ENCODE measurements at regions not wholly inside any gene's neighbourhood (a gene's known extent, or its start where the extent isn't known, plus 50 kb on each side); places are given as distances from the start of the nearest gene placed in this dataset.
A peak's percentile ranks its signal among the peaks of the same experiment; 100 is the strongest.

- DNase-seq (ENCODE audit: low read depth in 4 of 4, low spot score in 3 of 4): no peak
Observed at GRCh38 chr6:94127716-94128115, 708.4 kb upstream of the EPHA7 start.

GRCh38 chr6:94124333-94124732 is 705.0 kb upstream of the EPHA7 start:
- DNase-seq (ENCODE audit: low read depth in 4 of 4, low spot score in 3 of 4): no peak

DNA sequence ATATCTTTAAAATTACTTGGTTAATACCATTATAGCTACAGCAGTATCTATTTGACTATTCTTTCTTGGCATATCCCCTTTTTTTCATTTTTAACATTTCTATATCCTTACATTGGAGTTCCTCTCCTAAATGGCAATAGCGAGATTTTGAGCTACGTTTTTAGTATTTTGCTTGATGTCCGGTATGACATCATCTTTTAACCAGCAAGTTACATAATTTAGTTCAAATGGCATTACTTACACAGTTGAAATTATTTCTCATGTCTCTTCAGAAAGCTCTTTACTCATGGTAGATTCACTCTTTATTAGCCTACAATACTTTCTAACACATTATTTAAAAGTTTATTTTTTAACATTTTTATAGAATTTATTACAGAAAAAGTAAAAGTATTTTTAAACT is 701.7 kb upstream of the EPHA7 start:
- no peak for DNase-seq (ENCODE audit: low read depth in 4 of 4, low spot score in 3 of 4)

DNA sequence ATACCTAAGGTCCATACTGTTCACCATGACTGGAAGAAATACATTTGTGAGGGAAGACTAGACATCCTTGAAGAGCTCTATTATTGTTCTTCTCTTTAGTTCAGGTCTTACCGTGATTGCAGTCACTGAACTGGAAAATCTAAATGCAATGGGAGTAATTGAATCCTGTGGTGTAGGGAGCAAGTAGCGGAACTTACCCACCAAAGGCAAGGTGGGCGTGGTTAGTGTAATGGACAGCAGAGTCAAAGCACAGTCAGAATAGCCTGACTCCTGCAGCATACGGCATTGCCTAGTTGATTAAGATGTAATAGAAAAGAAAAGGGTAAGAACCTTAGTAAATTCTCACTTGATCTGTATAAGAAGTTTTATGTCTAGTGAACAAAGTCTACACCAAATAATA is 679.7 kb upstream of the EPHA7 start:
- DNase-seq (ENCODE audit: low read depth in 4 of 4, low spot score in 3 of 4): no peak

DNA sequence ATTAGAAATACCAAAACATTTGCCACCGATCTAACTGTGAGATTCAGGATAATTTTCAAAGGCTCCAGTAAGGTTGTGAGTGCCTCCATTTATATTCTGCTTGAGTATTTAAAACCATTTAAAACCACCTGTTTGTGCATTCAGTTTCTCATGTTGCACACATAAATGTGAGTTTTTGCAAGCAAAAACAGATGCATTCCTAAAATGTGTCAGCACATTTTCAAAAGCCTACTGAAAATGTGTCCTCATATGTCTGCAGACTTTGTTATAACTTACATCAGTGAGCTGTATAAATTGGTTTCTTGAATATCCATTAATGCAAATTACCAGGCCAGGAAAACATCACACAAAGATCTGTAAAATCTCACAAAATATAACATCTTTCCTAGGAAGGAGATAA is 676.6 kb upstream of the EPHA7 start:
- no peak for DNase-seq (ENCODE audit: low read depth in 4 of 4, low spot score in 3 of 4)

- DNase-seq (ENCODE audit: low read depth in 4 of 4, low spot score in 3 of 4): no peak
Observed at GRCh38 chr6:94089941-94090340, 670.6 kb upstream of the EPHA7 start.

DNA sequence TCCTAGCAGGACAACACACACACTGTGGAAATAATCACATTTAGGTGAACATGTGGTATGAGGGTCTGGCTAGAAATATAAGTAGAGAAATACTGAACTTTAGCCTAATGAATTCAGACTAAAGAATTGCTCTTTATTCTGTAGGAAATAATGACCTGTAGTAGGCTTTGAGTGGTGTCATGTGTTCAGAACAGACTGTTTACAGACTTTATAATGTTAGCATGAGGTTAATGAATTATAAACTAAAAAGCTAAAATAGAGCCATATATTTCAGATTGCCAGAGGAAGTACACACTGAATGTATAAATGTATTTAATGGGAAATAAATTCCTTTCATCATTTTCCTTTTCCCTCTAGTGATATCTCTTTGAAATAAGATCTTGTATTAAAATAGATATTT is 669.5 kb upstream of the EPHA7 start:
- no peak for DNase-seq (ENCODE audit: low read depth in 4 of 4, low spot score in 3 of 4)

GRCh38 chr6:94074764-94075163 is 655.4 kb upstream of the EPHA7 start:
- no peak for DNase-seq (ENCODE audit: low read depth in 4 of 4, low spot score in 3 of 4)

DNA sequence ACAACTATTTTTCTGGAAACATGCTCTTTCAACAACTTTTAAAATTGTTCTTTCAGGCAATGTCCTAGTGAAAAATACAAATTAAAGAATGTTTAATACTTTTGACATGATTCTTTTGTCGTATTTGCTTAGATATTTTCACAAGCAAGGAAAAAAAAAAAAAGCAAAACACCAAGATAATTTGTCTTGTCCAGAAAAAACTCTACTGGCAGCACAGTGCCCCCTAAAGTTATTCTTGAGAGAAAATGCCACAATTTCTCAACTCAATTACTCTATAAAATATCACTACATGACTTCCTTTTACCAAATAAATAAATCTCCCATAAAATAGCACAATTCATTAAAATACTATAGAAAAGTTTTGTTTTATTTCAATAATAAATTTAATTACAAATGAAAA is 652.5 kb upstream of the EPHA7 start:
- no peak for DNase-seq (ENCODE audit: low read depth in 4 of 4, low spot score in 3 of 4)

GRCh38 chr6:94065707-94066337 is 646.5 kb upstream of the EPHA7 start:
- no peak for DNase-seq (ENCODE audit: low read depth in 4 of 4, low spot score in 3 of 4)

- DNase-seq (ENCODE audit: low read depth in 4 of 4, low spot score in 3 of 4): peak in 1 of 4 donors; percentile 26
Observed at GRCh38 chr6:94052749-94053148, 633.4 kb upstream of the EPHA7 start.

- DNase-seq (ENCODE audit: low read depth in 4 of 4, low spot score in 3 of 4): no peak
Observed at GRCh38 chr6:94050515-94050914, 631.2 kb upstream of the EPHA7 start.

GRCh38 chr6:94049001-94049400 is 629.6 kb upstream of the EPHA7 start:
- no peak for DNase-seq (ENCODE audit: low read depth in 4 of 4, low spot score in 3 of 4)

DNA sequence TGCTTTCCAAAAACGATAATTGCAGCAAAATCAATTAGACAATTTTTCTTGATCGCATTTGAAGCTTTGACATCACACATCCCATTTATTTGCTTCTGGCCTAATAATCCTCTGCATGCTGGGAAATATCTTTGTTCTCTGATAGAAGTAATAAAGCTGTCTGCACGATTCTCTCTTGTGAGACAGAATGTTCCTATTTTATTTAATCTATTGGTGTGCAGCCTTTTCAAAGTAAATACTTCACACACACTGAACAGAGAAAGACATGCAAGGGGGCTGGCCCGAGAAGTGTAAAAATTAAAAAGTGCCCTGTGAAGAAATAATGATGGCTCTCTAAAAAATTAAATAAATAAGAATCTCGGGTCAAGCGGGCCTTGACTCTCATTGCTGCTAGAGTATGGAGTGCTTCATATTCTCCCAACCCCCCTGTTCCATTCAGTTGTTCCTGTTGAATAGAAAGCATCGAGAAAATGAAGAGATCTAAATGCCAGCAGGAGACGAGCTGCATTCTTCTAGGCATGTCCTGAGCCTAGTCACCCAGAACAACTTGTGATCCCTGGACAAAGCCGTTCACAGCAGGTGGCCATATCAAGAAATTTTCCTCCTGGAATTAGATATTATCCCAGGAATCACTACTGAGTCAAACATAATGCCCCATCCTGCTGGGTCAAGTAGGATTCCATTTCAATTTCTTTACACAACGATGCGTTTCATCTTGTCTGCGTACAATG is 625.9 kb upstream of the EPHA7 start:
- no peak for DNase-seq (ENCODE audit: low read depth in 4 of 4, low spot score in 3 of 4)

- DNase-seq (ENCODE audit: low read depth in 4 of 4, low spot score in 3 of 4): no peak
Observed at GRCh38 chr6:94041945-94042709, 622.8 kb upstream of the EPHA7 start.

DNA sequence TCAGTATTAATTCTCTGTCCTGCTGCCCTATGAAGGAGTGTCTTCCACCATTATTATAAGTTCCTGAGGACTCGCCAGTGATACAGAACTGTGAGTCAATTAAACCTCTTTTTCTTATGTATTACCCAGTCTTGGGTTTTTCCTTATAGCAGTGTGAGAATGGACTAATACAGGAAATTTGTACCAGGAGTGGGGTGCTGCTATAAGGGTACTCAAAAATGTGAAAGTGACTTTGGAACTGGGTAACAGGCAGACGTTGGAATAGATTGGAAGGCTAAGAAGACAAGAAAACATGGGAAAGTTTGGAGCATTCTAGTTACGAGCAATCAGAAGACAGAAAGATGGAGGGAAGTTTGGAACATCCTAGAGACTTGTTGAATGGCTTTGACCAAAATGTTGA is 616.7 kb upstream of the EPHA7 start:
- DNase-seq (ENCODE audit: low read depth in 4 of 4, low spot score in 3 of 4): no peak

- DNase-seq (ENCODE audit: low read depth in 4 of 4, low spot score in 3 of 4): no peak
Observed at GRCh38 chr6:94027374-94027773, 608.0 kb upstream of the EPHA7 start.

- no peak for DNase-seq (ENCODE audit: low read depth in 4 of 4, low spot score in 3 of 4)
Observed at GRCh38 chr6:94026575-94026974, 607.2 kb upstream of the EPHA7 start.

DNA sequence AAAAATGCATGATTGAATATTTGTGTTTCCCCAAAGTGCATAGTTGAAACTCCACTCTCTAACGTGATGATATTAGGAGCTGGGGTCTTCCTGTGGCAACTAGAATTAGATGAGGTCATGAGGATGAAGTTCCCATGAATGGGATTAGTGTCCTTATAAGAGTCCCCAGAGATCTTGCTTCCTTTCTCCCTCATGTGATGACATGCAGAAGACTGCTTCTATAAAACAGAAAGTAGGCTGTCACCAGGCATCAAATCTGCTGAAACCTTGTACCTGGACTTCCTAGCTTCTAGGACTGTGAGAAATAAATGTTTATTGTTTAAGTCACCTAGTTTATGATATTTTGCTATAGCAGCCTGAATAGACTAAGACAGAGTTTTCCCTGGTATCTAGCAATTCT is 586.5 kb upstream of the EPHA7 start:
- DNase-seq (ENCODE audit: low read depth in 4 of 4, low spot score in 3 of 4): no peak

DNA sequence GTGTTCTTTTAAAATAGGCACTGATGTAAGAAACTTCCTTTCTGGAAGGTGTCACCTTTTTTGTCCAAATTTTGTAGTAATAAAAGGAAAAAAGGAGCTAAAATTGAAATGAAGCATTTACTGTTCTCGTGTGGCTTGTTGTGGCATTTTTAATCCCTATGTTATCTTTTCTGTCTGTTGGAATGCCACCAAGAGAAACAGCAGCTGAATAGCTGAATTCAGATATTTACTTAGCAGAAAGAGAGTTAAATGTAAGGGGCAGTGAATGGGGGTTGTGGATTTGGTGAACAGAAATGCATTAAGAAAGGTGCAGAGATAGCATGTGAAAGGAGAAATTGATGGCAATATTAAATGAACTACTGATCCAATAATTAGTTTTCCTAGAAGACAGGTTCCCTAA is 573.6 kb upstream of the EPHA7 start:
- DNase-seq (ENCODE audit: low read depth in 4 of 4, low spot score in 3 of 4): peak in 2 of 4 donors; percentile 2 to 3

DNA sequence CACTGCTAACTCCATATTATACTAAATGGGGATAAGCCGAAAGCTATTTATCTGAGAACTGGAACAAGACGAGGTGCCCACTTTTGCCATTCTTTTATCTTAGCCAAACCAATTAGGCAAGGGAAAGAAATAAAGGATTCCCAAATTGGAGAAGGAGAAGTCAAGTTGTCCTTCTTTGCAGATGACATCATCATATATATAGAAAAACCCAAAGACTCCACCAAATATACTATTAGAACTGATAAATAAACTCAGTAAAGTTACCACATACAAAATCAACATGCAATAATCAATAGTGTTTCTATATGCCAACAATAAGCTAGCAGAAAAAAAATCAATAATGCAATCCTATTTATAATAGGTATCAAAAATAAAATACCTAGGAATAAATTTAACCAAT is 570.3 kb upstream of the EPHA7 start:
- DNase-seq (ENCODE audit: low read depth in 4 of 4, low spot score in 3 of 4): no peak

DNA sequence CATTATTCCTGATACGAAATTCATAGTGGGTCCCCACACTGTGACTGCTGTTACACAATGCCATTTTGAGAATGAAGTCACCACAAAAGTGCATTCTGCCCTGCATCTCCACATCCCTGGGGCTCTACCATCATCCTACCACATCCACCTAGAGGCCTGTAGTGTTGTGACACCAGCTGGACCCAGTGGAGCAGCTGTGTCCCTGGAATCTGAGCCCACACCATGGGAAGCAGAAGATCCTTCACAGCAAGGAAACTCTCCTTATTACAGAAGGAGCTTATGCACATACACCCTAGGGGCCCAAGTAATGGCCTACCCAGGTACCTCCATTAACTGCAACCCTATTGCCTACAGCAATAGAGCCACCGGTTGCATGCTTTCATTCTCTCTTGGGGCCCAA is 566.6 kb upstream of the EPHA7 start:
- DNase-seq (ENCODE audit: low read depth in 4 of 4, low spot score in 3 of 4): no peak
